Urothelium cell line (cell line): ENCODE measurements at regions not wholly inside any gene's neighbourhood (a gene's known extent, or its start where the extent isn't known, plus 50 kb on each side); places are given as distances from the start of the nearest gene placed in this dataset.

Source experiments
- DNase-seq: peaks from one replicate; pipeline ENCODE4 v3.0.0; 2011; ENCODE audit warnings: low spot score, mixed read lengths
- FAIRE-seq: peaks from 2 replicates; lab custom pipeline; 2011; peaks lifted over from hg19 to GRCh38; lab: Jason Lieb, UNC

DNA sequence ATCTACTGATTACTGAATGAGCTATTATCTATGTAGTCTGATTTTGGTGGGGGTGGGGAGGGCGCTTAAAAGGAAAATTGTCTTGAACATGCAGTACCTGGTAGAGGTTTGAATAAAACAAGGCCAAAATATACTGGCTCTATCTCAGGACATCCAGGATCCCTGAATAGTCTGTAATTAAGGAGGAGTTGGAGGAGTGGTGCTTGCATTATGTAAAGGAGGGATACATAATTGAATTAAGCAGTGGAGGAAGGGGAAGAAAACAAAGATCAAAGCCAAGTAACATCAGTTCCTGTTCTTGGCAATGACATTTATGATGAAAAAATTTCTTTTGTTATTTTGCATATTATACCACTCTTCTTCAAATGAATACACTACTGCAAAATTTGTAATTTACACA lies 539.4 kb upstream of the ZEB2 start:
- no peak for FAIRE-seq
- DNase-seq = no peak

DNA sequence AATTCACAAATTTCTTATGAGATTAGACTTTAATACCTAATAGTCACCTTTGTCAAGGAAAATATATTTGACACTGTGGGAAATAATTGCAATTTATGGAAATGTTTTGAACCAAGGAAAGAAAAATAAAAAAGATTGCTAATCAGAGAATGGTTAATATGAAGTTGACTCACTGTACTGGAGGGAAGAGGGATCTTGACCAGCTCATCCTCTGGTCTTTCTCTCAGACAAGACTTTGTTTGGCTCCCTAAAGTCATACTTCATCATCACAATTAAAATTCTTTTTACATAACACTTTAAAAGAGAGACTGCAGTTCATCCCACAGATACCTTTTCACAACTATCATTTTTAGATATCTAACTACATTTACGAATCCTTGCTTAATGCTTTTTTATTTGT lies 538.5 kb upstream of the ZEB2 start:
- FAIRE-seq = no peak

DNA sequence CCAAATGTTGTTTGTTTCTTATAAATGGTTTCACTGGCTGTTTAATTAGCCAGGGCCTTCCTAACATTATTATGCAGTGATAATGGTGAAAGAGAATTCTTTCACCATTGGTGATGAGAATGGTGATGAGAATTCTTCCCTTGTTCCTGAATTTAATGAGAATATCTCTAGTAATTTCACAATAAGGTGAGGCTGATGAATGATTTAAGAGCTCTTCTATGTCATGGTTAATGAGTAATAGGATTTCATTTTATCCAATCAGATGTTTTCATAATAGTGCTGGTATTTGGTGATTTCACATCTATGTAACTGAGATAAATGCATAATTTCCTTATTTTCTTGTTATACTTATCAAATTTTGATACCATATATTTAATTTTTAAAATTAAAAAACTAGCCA lies 535.7 kb upstream of the ZEB2 start:
- FAIRE-seq (no peak), DNase-seq (no peak)

More for the DNA sequence above, 538.5 kb upstream of the ZEB2 start:
- no peak for DNase-seq

DNA sequence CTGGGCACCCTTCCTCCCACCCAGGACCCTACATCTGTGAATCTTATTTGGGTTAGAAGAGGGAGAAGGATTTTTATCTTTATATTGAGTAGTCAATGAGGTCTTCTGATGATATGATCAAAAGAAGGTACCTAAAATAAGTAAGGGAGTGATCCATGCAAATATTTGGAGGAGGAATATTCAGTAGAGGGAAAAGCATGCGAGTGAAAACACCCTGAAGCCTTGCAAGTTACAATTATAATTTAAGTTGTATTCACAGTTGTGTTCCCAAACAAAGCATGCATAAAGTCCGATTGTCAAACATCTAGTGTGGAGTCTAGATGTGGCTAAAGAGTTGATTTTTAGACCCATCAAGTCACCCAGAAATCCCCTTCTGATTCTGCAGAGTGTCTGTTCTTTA lies 530.2 kb upstream of the ZEB2 start:
- FAIRE-seq (no peak), DNase-seq (no peak)

DNA sequence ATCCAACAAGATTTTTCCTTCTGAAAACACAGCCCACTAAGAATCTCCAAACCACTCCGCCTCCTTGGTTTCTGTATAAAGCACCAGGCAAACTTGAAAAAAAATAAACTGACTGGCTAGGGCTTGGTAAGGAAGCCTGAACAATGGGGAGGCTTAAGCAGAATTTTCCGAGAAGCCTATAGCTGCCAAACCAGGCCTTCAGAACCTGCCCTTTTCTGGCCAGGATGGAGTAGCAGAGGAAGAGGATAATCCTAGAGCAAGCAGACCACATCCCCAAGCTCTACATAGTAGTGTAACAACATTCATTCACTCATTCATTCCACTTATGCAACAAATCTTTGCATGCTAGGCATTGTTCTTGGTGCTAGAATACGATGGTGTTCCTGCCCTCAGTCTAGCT lies 529.6 kb upstream of the ZEB2 start:
- DNase-seq = no peak
- FAIRE-seq = no peak

DNA sequence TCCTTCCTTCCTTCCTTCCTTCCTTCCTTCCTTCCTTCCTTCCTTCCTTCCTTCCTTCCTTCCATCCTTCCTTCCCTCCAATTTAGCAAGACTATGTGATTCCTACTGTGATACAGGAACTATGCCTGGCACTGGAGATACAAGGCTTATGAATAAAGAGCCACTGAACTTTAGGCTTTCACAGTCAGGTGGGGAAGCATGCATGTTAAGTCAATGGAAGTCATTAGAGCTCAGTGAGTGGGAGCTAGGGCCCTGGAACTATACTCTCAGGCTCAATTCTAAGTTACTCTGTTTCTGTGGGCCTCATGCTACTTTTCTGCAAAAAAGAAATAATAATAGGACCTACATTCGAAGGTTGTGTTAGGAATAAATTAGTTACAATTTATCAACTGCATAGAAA lies 527.6 kb upstream of the ZEB2 start:
- FAIRE-seq (no peak), DNase-seq (no peak)

DNA sequence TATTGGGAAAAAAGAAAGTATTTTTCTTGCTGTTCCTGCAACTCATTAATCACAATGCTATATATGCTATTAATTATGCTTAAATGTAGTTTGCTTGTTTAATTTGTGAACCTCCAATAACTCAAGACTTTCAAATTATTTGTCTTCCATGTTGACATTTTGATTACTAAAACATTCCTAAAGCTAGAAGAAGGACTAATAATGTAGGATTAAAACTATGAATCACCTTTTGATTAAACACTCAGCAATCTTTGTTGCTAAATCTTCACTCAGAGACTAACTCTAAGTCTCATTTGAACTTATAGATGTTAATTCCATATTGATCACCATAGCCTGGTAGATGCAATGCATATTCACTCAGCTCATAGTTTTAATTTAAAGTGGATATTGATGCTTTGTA lies 524.6 kb upstream of the ZEB2 start:
- FAIRE-seq (no peak), DNase-seq (no peak)

DNA sequence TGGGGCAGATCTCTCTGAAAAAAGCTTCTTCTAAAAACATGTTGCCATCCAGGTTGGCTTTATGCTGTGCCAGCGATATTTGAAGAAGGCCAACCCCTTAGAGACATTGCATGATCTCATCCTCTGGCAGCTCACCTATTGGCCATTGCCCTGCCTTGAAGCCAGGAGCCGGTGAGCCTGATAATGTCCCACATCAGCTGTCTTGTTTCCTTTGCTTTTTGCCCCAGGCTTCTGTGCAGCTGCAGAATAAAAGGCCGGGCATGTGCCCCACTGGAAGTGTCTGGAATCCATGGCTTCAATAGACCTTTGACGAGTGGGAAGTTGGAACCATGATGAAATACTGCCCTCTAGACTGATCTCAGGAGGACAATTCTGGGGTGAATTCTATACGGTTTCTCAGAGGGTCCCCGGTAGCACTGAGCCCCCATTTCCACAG lies 523.5 kb upstream of the ZEB2 start:
- DNase-seq = no peak
- FAIRE-seq = no peak

DNA sequence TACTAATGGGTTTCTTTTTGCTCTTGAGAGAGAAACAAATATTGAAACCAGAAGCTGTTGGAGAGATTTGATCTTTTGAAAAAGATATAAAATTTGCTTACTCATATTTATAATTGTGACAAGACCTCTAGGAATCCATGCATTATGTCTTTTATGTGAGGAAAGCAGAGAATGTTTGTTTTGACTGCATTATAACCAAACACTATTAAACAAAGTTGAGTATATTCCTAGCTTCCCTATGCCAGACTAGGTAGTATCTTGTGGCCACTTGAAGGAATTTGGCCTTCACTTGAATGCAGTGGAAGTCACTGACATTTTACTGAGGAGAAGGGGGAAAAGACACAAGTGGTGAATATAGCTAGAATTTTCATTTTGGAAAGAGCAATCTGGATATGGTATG lies 521.8 kb upstream of the ZEB2 start:
- FAIRE-seq (no peak), DNase-seq (no peak)

DNA sequence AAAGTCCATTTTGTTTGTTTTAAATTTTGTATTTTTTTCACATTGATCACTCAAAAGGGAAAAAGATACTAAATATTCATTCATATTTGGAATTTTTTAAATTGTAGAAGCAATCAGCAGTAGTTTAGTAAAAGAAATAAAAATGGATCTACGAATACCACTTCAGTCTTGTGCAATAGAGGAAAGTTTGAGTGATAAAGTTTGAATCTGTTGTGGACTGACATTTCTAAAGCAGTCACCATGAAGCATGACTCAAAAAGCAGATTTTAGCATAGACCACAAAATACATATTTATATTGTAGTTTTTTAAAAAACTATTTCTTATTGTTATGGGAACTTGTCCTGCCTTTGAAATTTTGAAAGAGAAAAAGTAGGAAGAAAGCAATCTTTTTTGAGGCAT lies 520.5 kb upstream of the ZEB2 start:
- FAIRE-seq (no peak), DNase-seq (no peak)

DNA sequence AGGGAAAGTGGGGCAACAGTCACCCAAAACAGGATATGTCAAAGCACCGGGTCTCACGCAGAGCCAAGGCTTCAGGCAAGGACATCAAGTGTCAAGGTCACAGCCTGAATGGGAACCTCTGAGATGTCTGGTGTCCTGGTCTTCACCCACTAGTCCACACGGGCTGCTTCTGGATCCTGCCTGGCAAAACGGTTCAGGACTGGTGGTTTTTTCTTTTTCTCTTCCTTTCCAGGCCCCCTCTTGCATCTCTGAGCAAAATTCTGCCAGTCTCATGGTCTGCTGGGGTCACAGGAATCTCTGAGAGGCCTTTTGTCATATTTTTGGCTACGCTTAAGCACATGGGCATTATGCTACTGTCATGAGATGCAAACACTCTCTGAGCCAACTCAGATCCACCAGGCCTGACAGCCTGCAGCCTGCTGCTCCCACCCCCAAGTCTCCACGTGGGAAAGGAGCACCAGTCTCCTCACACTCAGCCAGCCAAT lies 518.2 kb upstream of the ZEB2 start:
- no peak for FAIRE-seq
- DNase-seq = no peak

DNA sequence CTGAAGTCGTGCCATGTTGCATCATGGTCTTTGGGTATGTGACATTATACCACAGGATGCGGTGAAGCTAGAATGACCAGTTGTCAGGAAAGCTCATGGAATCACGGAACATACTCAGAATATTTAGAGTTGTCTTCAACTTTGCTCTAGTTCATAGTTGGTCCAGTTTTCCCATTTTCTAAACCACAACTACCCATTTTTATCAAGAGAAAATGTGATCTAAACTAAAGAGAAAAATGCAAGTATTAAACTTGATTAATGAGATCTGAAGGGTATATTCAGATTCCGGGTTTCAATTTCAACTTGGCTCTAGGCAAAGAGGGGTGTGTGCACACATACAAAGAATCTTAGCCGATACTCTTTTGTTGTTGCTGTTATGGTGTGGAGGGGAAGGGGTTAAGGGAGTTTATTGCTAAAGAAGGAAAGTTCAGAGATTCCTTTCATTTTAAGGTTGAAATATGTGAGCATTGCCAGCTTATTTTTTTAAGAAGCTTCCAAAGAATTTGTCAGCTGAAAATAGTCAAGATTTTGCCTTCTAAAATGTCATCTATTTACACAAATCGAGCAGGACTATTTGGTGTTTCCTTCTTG lies 516.6 kb upstream of the ZEB2 start:
- DNase-seq (no peak), FAIRE-seq (no peak)

DNA sequence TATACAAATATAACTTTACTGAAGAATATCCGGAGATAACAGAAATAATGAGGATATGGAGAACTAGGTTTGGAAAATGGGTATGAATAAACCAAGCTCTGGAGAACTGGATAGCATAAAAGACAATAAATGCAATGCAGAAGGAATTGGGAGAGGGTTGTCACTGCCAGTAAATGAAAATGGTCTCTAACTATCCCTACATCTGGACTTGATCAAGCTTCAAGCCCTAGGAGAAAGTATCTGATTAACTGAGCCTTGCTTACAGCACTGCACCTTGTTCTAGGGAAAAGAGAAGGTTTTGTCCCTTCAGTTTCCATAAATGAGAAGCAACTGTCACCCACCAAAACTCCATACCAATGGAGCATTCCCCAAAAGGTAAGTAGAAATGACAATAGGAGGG lies 514.6 kb upstream of the ZEB2 start:
- no peak for DNase-seq
- FAIRE-seq = no peak

DNA sequence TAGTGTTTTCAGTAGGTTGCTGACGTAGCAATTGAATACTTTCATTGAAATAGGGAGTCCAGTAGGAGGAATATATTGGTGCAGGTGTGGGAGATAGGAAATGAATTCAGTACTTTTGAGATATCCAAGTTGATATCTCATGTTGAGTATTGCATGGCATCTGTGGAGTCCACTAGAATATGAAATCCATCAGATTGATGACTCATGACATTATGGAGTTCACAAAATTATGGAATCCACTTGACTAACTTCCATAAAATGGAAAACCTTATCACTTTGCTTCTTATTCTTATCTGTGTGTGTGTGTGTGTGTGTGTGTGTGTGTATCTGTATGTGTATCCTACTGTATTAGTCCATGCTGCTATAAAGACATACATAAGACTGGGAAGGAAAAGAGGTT lies 513.5 kb upstream of the ZEB2 start:
- DNase-seq (no peak), FAIRE-seq (no peak)

DNA sequence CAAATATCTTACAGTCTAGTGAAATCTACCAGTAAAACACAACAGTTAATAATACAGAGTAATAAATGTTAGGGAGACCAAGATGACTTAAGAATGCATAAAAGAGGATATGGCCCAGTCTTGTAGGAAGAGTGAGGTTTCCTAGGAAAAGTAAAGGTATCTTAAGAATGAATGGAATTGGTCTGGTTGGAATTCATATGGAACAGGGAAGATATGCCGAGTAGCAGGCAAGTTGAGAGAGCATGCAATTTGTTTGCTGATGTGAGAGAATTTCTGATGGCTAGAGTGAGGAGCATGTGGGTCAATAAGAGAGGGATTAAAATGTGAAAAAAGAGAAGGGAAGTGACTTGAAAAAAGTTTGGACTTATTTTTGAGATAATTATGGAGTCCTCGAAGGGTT lies 512.9 kb upstream of the ZEB2 start:
- DNase-seq (no peak), FAIRE-seq (no peak)

DNA sequence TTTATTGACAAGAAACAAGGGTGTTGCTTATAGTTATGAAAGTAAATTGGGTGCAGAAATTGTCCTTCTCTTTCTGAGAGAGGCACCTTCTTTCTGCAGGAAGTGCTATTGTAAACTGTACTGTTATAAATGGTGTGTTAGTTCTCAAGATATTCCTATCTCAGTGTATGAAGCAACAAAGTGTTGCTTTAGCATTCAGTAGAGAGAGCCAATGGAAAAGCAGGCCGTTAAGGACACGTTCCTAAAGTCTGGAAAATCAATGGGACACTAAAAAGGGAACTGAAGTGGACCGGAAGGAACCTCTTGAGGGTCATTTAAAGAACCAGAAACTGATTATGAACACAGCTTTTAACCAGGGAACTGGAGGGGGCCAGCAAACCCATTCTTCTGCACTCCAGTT lies 510.0 kb upstream of the ZEB2 start:
- no peak for DNase-seq
- FAIRE-seq = no peak

DNA sequence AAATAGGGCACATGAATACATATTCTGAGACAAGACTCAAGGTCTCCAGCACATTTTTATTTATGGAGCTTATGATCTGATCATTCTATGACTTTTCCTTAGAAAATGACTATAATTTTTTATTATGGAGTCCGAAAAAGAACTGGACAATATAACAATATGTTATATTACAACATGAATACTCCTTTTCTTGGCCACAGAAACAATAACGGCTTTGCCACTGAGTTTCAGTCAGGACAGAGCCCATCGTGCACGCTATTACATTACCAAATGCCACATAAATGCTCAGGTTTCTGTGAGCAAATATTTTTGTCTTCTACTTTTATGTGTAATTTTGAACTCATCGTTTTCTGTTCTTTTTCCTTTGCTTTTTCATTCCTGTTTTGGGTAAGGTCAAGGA lies 509.2 kb upstream of the ZEB2 start:
- no peak for FAIRE-seq
- no peak for DNase-seq

DNA sequence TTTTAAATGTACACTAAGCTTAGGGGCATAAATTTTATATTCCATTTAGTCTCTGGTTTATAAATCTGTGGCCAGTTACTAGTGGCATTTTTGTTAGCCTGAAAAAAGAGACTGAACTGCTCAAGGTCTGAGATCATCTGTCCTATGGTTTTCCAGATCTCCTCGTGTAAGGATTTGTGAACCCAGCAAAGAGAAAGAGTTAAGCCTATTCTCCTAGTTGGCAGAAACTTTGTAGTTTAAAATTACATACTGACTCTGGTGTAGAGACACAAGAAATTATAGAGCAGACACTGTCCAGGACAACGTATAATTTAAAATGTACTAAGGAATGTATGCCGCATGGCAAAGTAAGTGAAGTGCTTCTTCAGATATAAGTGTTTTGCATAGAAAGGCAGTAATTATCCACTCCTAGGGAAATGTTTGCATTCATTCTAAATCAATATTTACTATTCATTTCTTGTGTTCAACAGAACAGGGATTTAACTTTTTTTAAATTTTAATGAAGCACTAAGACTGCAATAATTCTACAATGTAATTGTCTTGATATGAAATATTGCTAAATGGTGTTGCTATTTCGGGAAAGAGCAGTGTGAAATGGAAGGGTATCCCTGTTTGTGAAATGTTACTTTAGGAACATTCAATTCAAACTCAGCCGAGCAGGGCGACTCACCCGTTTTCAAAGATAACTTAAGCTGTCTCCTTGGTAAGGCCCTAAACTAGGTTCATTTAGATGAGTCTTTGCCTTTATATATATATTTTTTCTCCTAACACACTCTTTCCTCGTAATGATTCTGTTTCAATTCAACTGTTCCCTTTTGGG lies 508.4 kb upstream of the ZEB2 start:
- DNase-seq = no peak
- FAIRE-seq = no peak

DNA sequence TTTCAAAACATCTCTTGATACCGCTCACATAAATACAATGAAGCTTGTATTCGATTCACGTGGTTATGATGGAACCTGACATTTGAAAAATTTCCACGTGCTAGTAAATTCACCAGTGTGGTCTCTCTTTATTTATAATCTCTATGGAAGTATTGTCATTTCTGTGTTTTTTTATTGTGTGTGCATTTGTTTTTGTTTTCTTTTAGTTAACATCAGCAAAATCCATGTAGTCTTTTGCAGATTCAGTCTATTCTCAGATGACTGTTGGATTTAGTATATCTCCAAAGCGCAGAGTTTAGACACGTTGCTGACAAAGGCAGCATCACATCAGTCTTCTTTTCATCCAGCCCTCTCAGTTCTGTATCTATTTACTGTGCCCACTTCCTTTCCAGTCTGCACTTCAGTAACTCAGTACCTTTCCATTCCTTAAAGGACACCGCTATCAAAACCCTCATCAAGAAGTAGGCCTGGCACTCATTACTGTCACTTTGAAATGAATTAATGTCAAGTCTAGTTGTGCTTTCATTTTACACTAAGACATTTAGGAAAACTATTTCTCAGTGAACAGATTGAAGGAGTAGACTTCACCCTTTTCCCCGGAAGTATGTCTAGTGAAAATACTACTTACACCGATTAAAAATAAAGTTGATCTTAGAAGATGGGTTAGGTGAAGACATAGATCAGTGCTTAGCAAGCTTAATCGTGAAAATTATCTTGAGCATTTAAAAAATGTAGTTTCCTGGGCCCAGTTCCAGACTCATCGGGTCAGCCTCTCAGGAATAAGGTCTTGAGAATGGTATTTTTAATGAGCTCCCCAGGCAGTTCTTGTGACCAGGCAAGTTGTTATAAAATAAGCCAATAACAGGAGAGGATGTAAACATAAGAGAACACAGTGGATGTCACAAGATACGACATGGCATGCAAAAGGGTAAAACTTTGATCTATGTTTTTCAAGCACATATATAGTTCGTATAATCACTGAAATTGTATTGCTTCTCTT lies 506.8 kb upstream of the ZEB2 start:
- FAIRE-seq = no peak

DNA sequence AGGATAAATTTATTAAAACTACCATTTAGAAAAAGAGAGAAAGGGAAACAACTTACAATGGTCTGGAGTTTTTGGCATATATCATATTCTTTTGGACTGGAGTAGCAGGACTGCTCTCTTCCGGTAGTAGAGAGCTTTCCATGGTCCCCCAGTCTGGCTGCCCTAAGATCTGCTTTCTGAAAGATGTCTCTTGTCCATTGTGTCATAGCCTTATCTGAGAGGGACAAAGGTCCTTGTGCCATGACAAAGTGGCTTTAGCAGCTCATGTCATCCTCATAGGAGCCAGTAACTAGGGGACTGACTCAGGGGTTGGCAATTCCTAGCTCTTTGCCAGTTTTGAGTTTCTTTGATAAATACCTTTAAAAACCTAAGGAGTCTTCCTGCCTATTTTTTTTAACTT lies 505.5 kb upstream of the ZEB2 start:
- no peak for DNase-seq
- no peak for FAIRE-seq

More for the DNA sequence above, 506.8 kb upstream of the ZEB2 start:
- DNase-seq = no peak

DNA sequence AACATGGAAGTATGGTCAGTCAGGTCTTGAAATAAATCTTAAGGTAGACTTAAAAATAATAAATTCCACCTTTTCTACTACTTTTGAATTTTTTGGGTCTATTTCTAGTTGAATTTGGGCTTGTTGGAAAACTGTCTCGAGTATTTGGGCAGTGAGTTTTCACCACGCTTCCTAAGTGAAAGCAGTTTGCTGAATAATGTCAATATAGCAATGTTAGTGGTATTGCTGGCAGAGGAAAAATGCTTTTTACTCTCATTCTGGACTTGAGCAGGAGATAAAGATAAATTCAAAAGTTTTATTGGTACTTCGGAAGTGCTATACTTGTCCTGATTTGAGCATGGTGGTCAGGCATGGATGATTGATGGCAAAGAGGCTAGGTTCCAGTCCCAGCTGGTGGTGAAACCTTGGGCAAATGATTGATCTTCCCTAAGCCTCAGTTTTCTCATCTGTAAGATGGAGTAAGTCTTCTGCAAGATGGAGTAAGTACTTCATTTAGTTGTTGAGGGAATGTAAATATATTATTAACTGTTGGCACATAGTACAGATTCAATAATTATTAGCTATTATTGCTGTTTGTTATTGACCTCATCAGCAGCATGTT lies 503.5 kb upstream of the ZEB2 start:
- DNase-seq (no peak), FAIRE-seq (no peak)
